Fibroblast of villous mesenchyme (primary cell): ENCODE measurements at regions not wholly inside any gene's neighbourhood (a gene's known extent, or its start where the extent isn't known, plus 50 kb on each side); places are given as distances from the start of the nearest gene placed in this dataset.

Experiments used
- DNase-seq: peaks from one replicate; pipeline ENCODE4 v3.0.0-alpha.2; 2010; ENCODE audit warnings: low read depth
- H3K4me3 ChIP-seq: 2 replicates; pipeline ENCODE4 v1.5.1; 2011; ENCODE audit warnings: low read depth, mild to moderate bottlenecking, low read length
- CTCF ChIP-seq: IDR thresholded peaks from 2 replicates; pipeline ENCODE4 v1.5.1; 2012; ENCODE audit warnings: low read depth, mild to moderate bottlenecking, low read length; ENCODE audit not compliant: insufficient read depth

GRCh38 chr4:136803433-136803832 is 728.9 kb downstream of the PCDH18 start:
- no peak for DNase-seq
- no peak overlapping the region for H3K4me3 ChIP-seq
- no peak for TF ChIP-seq CTCF

- no peak for TF ChIP-seq CTCF
- no peak overlapping the region for H3K4me3 ChIP-seq
Observed at GRCh38 chr4:136800248-136800647, 732.0 kb downstream of the PCDH18 start.

GRCh38 chr4:136796953-136797352 is 735.3 kb downstream of the PCDH18 start:
- no peak for DNase-seq
- no peak overlapping the region for H3K4me3 ChIP-seq
- TF ChIP-seq CTCF = no peak

More at GRCh38 chr4:136800248-136800647, 732.0 kb downstream of the PCDH18 start:
- no peak for DNase-seq

- DNase-seq = no peak
- no peak overlapping the region for H3K4me3 ChIP-seq
- no peak for TF ChIP-seq CTCF
Observed at GRCh38 chr4:136793848-136794247, 738.4 kb downstream of the PCDH18 start.

GRCh38 chr4:136784326-136784725 is 748.0 kb downstream of the PCDH18 start:
- H3K4me3 ChIP-seq = no peak overlapping the region
- no peak for TF ChIP-seq CTCF
- DNase-seq = no peak

GRCh38 chr4:136769717-136770116 is 762.6 kb downstream of the PCDH18 start:
- TF ChIP-seq CTCF = no peak
- DNase-seq = no peak
- H3K4me3 ChIP-seq = no peak overlapping the region

- no peak overlapping the region for H3K4me3 ChIP-seq
- no peak for DNase-seq
- TF ChIP-seq CTCF = no peak
Observed at GRCh38 chr4:136768925-136769275, 763.4 kb downstream of the PCDH18 start.
